Thyroid gland (tissue), 4 donors: ENCODE measurements at regions not wholly inside any gene's neighbourhood (a gene's known extent, or its start where the extent isn't known, plus 50 kb on each side); places are given as distances from the start of the nearest gene placed in this dataset.
"Not testable (repeated sequence)": the region's sequence is repeated elsewhere in the genome, so short reads cannot be mapped to it uniquely, and the experiment has no call there.

Experiments used
- DNase-seq, 2 donors: peaks; one replicate each; pipeline ENCODE4 v3.0.0-alpha.2; 2019
- H3K27ac ChIP-seq, 3 donors: fragments of 200-600 bp; sonication (generic); 1 replicate in 2 of 3; 2 replicates in 1 of 3; pipeline ENCODE4 v1.5.1; 2016 to 2019; ENCODE audit warnings: mild to moderate bottlenecking in 1 of 3, moderate library complexity in 1 of 3
- H3K27me3 ChIP-seq: fragments of 200-600 bp; sonication (generic); one replicate; pipeline ENCODE4 v1.5.1; 2019
- H3K36me3 ChIP-seq, 2 donors: fragments of 200-600 bp; sonication (generic); one replicate each; pipeline ENCODE4 v1.5.1; 2016 to 2019
- H3K4me1 ChIP-seq, 2 donors: fragments of 200-600 bp; sonication (generic); one replicate each; pipeline ENCODE4 v1.5.1; 2017 to 2019
- H3K4me3 ChIP-seq, 3 donors: fragments of 200-600 bp; sonication (generic); replicated peaks in 1 of 3; 1 replicate in 2 of 3; 2 replicates in 1 of 3; pipeline ENCODE4 v1.5.1; 2016; ENCODE audit warnings: mild to moderate bottlenecking in 1 of 3
- H3K9me3 ChIP-seq: fragments of 200-600 bp; sonication (generic); one replicate; pipeline ENCODE4 v1.5.1; 2017
- CTCF ChIP-seq, 6 experiments: fragments of 200-600 bp in 3 of 6; fragments of 450-650 bp in 3 of 6; sonication (generic) in 3 of 6; IDR thresholded peaks; one replicate each; pipeline ENCODE4 v1.5.1; 2016 to 2019; ENCODE audit warnings: antibody characterized with exemption in 6 of 6, mild to moderate bottlenecking in 2 of 6, inconsistent platforms in 1 of 6, moderate library complexity in 1 of 6
- POLR2A ChIP-seq, 2 donors: fragments of 450-650 bp; IDR thresholded peaks; one replicate each; pipeline ENCODE4 v1.6.1; 2017; ENCODE audit warnings: antibody characterized with exemption in 2 of 2, mild to moderate bottlenecking in 2 of 2, moderate library complexity in 1 of 2
- WGBS, 2 donors: methylation state at CpG; one replicate each; pipeline ENCODE4 v1.1.5; 2017; 5-methylcytosine and 5-hydroxymethylcytosine counted together
- intact Hi-C: fragments of 100-400 bp; cut with DNase I; formaldehyde crosslinking; loops from one replicate; pipeline ENCODE4 v1.15.1; 2023

- Histone ChIP-seq H3K4me3 (no peak overlapping the region), H3K4me1 (no peaks in the 10 kb centered on the region), H3K27ac (no peak overlapping the region), H3K36me3 (no peaks in the 10 kb centered on the region), H3K27me3 (no peaks in the 10 kb centered on the region), H3K9me3 (no peaks in the 10 kb centered on the region)
- DNase-seq = no peak
- no peak for TF ChIP-seq CTCF (IDR thresholded peaks at IDR 0.05)
- no peak for TF ChIP-seq POLR2A (IDR thresholded peaks at IDR 0.05)
- WGBS, 2 donors = 77 to 80% methylated on average over 1 of the region's 1 CpG
- intact Hi-C loops = no loop called here
Observed at GRCh38 chr4:125641611-125642010, 326.9 kb downstream of the FAT4 start.

DNA sequence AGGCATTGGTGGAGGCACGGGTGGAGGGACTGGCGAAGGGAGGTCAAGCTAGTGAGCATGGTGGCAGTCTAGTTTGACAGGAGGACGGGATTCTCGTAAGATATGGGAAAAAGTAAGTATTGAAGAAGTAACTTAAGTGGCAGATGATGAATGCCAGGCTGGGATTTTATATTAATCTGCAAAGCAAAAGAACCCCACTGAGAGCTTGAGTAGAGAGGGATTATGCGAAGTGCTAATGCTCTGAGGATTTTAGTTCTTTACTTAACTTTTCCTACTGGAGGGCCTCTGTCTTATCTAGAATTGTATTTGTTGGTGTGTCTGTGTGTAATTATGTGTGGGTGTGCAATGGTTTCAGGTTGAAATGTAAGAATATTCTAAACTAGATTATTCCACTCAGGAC is 327.9 kb downstream of the FAT4 start:
- intact Hi-C loops = no loop called here
- no peak overlapping the region for H3K4me3 ChIP-seq
- no peaks in the 10 kb centered on the region for H3K9me3 ChIP-seq
- no peaks in the 10 kb centered on the region for H3K36me3 ChIP-seq
- TF ChIP-seq CTCF (IDR thresholded peaks at IDR 0.05) = no peak
- 84 to 96% methylated on average over 5 of the region's 5 CpGs for WGBS, 2 donors
- no peak overlapping the region for H3K27ac ChIP-seq
- no peaks in the 10 kb centered on the region for H3K4me1 ChIP-seq
- DNase-seq = no peak
- H3K27me3 ChIP-seq = no peaks in the 10 kb centered on the region

DNA sequence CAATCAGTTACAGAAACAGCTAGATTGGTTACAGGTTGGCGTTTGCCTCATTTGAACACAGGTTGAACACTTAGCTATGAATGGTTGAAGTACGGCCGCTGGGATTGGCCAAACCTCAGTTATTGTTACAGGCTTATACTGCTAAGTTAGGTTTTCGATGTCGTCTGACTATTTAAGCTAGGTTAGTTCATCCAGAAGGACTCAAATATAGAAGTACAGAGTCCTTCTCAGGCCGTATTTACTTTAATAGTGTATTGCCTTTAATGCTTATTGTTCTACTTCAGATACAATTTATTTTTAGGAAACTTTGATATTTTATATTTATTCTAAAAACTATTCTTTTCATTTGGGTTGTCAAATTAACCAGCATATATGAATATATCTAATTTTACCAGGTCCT is 334.7 kb downstream of the FAT4 start:
- Histone ChIP-seq H3K9me3 (no peaks in the 10 kb centered on the region), H3K4me1 (no peaks in the 10 kb centered on the region), H3K36me3 (no peaks in the 10 kb centered on the region), H3K27me3 (no peaks in the 10 kb centered on the region), H3K4me3 (no peak overlapping the region), H3K27ac (no peak overlapping the region)
- 93 to 96% methylated on average over 6 of the region's 6 CpGs for WGBS, 2 donors
- intact Hi-C loops = no loop called here
- no peak for DNase-seq
- TF ChIP-seq CTCF (IDR thresholded peaks at IDR 0.05) (no peak), POLR2A (IDR thresholded peaks at IDR 0.05) (no peak)

- intact Hi-C loops = no loop called here
- Histone ChIP-seq H3K4me3 (no peak overlapping the region), H3K27ac (no peak overlapping the region), H3K9me3 (no peaks in the 10 kb centered on the region), H3K36me3 (no peaks in the 10 kb centered on the region), H3K27me3 (no peaks in the 10 kb centered on the region), H3K4me1 (no peaks in the 10 kb centered on the region)
- TF ChIP-seq CTCF (IDR thresholded peaks at IDR 0.05) (no peak), POLR2A (IDR thresholded peaks at IDR 0.05) (no peak)
- no peak for DNase-seq
Observed at GRCh38 chr4:125650557-125650956, 335.8 kb downstream of the FAT4 start.

DNA sequence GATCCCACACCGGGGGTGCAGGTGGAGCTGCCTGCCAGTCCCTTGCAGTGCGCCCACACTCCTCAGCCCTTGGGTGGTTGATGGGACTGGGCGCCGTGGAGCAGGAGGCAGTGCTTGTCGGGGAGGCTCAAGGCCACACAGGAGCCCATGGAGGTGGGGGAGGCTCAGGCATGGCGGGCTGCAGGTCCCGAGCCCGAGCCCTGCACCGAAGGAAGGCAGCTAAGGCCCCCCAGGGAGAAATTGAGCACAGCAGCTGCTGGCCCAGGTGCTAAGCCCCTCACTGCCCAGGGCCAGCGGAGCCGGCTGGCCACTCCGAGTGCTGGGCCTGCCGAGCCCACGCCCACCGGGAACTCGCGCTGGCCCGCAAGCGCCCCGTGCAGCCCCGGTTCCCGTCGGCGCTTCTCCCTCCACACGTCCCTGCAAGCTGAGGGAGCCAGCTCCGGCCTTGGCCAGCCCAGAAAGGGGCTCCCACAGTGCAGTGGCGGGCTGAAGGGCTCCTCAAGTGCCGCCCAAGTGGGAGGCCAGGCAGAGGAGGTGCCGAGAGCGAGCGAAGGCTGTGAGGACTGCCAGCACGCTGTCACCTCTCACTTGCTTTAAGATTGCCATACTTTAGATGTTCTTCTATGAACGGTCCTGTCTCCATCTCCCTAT is 337.1 kb downstream of the FAT4 start:
- H3K4me3 ChIP-seq, H3K27me3 ChIP-seq, DNase-seq, H3K36me3 ChIP-seq, H3K9me3 ChIP-seq, intact Hi-C loops, H3K4me1 ChIP-seq, H3K27ac ChIP-seq: not testable (repeated sequence)
- whole genome bisulfite sequencing, 2 donors = 97 to 98% methylated on average over 25 to 29 of the region's 33 CpGs

- H3K9me3 ChIP-seq = no peaks in the 10 kb centered on the region
- DNase-seq = no peak
- no peak for TF ChIP-seq POLR2A (IDR thresholded peaks at IDR 0.05)
- TF ChIP-seq CTCF (IDR thresholded peaks at IDR 0.05) = no peak
- H3K36me3 ChIP-seq = no peaks in the 10 kb centered on the region
- H3K27me3 ChIP-seq = no peaks in the 10 kb centered on the region
- H3K4me3 ChIP-seq = no peak overlapping the region
- no peak overlapping the region for H3K27ac ChIP-seq
- no peaks in the 10 kb centered on the region for H3K4me1 ChIP-seq
- intact Hi-C loops = no loop called here
Observed at GRCh38 chr4:125658773-125659172, 344.0 kb downstream of the FAT4 start.
